Upper lobe of left lung (tissue), 4 donors: ENCODE measurements at regions not wholly inside any gene's neighbourhood (a gene's known extent, or its start where the extent isn't known, plus 50 kb on each side); places are given as distances from the start of the nearest gene placed in this dataset.

ENCODE experiments used
- POLR2AphosphoS5 ChIP-seq, 2 donors: sonication (generic); formaldehyde crosslinking; IDR thresholded peaks; one replicate each; pipeline ENCODE4 v1.5.1; 2017; ENCODE audit warnings: antibody characterized with exemption in 2 of 2
- TF ChIP-seq, protein P1 (sequence below), 6 experiments: fragments of 450-650 bp in 4 of 6; fragments of 200-600 bp in 2 of 6; sonication (generic) in 2 of 6; IDR thresholded peaks; one replicate each; pipeline ENCODE4 v1.5.1; 2016 to 2019; ENCODE audit warnings: antibody characterized with exemption in 6 of 6

DNA sequence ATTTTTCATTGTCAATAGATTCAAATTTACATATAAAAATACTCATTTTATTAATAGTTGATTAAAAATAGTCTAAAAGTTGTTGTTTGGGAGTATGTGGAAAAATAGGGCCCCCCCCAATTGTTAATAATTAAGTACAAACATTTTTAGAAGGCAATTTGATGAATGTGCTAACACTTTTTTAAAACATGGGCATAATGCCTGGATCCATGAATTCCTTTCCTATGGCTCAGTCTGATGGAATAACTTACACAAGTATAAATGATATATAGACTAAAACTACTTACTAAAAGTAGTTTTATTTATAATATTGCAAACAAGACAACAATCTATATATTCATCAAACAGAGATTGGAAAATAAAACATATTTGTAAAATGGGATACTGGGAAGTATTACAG is 247.2 kb upstream of the LRRN1 start:
- TF ChIP-seq, protein P1, sequence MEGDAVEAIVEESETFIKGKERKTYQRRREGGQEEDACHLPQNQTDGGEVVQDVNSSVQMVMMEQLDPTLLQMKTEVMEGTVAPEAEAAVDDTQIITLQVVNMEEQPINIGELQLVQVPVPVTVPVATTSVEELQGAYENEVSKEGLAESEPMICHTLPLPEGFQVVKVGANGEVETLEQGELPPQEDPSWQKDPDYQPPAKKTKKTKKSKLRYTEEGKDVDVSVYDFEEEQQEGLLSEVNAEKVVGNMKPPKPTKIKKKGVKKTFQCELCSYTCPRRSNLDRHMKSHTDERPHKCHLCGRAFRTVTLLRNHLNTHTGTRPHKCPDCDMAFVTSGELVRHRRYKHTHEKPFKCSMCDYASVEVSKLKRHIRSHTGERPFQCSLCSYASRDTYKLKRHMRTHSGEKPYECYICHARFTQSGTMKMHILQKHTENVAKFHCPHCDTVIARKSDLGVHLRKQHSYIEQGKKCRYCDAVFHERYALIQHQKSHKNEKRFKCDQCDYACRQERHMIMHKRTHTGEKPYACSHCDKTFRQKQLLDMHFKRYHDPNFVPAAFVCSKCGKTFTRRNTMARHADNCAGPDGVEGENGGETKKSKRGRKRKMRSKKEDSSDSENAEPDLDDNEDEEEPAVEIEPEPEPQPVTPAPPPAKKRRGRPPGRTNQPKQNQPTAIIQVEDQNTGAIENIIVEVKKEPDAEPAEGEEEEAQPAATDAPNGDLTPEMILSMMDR (IDR thresholded peaks at IDR 0.05) = no peak
- no peak for TF ChIP-seq POLR2AphosphoS5 (IDR thresholded peaks at IDR 0.05)
